SK-N-SH treated with all-trans-retinoic acid at 6 μM for 48 hours (cell line): ENCODE measurements at regions not wholly inside any gene's neighbourhood (a gene's known extent, or its start where the extent isn't known, plus 50 kb on each side); places are given as distances from the start of the nearest gene placed in this dataset.

Source experiments
- ARNTL ChIP-seq: fragments of 450-650 bp; formaldehyde crosslinking; IDR thresholded peaks from 2 replicates; pipeline ENCODE4 v1.5.0; 2020; ENCODE audit warnings: low read depth, mild to moderate bottlenecking, moderate library complexity, borderline replicate concordance
- BACH2 ChIP-seq: fragments of 250-450 bp; sonication (Bioruptor Pico); IDR thresholded peaks from 2 replicates; pipeline ENCODE4 v1.9.0; 2021; ENCODE audit warnings: mild to moderate bottlenecking, borderline replicate concordance
- CREB5 ChIP-seq: fragments of 250-450 bp; sonication (Bioruptor Pico); IDR thresholded peaks from 2 replicates; pipeline ENCODE4 v1.5.1; 2020; ENCODE audit warnings: low read depth, mild to moderate bottlenecking, moderate library complexity
- CSRNP3 ChIP-seq: fragments of 250-450 bp; sonication (Bioruptor Pico); IDR thresholded peaks from 2 replicates; pipeline ENCODE4 v1.5.1; 2021; ENCODE audit warnings: mild to moderate bottlenecking, moderate library complexity
- GLIS3 ChIP-seq: fragments of 250-450 bp; sonication (Bioruptor Pico); IDR thresholded peaks from 2 replicates; pipeline ENCODE4 v1.5.0; 2020; ENCODE audit warnings: mild to moderate bottlenecking, moderate library complexity
- OSR1 ChIP-seq: fragments of 250-450 bp; sonication (Bioruptor Pico); IDR thresholded peaks from 2 replicates; pipeline ENCODE4 v1.8.0; 2022; ENCODE audit warnings: moderate library complexity, mild to moderate bottlenecking, inconsistent platforms
- PPARA ChIP-seq: fragments of 250-450 bp; sonication (Bioruptor Pico); IDR thresholded peaks from 2 replicates; pipeline ENCODE4 v1.5.0; 2020; ENCODE audit warnings: mild to moderate bottlenecking, borderline replicate concordance
- SNAI2 ChIP-seq: fragments of 250-450 bp; sonication (Bioruptor Pico); IDR thresholded peaks from 2 replicates; pipeline ENCODE4 v1.5.0; 2020; ENCODE audit warnings: mild to moderate bottlenecking, moderate library complexity
- ZFP3 ChIP-seq: fragments of 250-450 bp; sonication (Bioruptor Pico); IDR thresholded peaks from 2 replicates; pipeline ENCODE4 v1.5.0; 2020; ENCODE audit warnings: mild to moderate bottlenecking, moderate library complexity
- ZNF8 ChIP-seq: fragments of 450-650 bp; formaldehyde crosslinking; IDR thresholded peaks from 2 replicates; pipeline ENCODE4 v1.5.0; 2020; ENCODE audit warnings: mild to moderate bottlenecking, moderate library complexity

- TF ChIP-seq SNAI2 (CRISPR knock-in tag) = no peak
- TF ChIP-seq ARNTL (CRISPR knock-in tag) = no peak
- no peak for TF ChIP-seq ZNF8 (CRISPR knock-in tag)
- TF ChIP-seq CREB5 = no peak
- no peak for TF ChIP-seq CSRNP3 (CRISPR knock-in tag)
- no peak for TF ChIP-seq OSR1 (CRISPR knock-in tag)
- no peak for TF ChIP-seq ZFP3 (CRISPR knock-in tag)
- no peak for TF ChIP-seq BACH2 (CRISPR knock-in tag)
- TF ChIP-seq GLIS3 (CRISPR knock-in tag) = no peak
- TF ChIP-seq PPARA (CRISPR knock-in tag) = no peak
Observed at GRCh38 chr1:14183329-14183728, 415.2 kb upstream of the KAZN start.
